Heart left ventricle (tissue), 16 donors: ENCODE measurements at regions not wholly inside any gene's neighbourhood (a gene's known extent, or its start where the extent isn't known, plus 50 kb on each side); places are given as distances from the start of the nearest gene placed in this dataset.

Experiments used
- ATAC-seq, 4 donors: fragments of 200-7000 bp; cut with Tn5 transposase; one replicate each; pipeline ENCODE4 v1.9.1; 2020 to 2022; ENCODE audit warnings: moderate library complexity in 4 of 4, mild to moderate bottlenecking in 3 of 4, moderate number of reproducible peaks in 1 of 4
- DNase-seq, 5 donors: peaks; one replicate each; pipeline ENCODE4 v3.0.0-alpha.2; 2020
- H3K27ac ChIP-seq, 12 donors: fragments of 200-600 bp; sonication (generic) in 4 of 12; one replicate each; pipeline versions ENCODE4 v1.5.0 to v1.8.0; 2016 to 2022; ENCODE audit warnings: mild to moderate bottlenecking in 2 of 12
- H3K27me3 ChIP-seq, 9 donors: fragments of 200-600 bp; sonication (generic) in 2 of 9; one replicate each; pipeline versions ENCODE4 v1.5.1 to v1.8.0; 2016 to 2022; ENCODE audit warnings: mild to moderate bottlenecking in 3 of 9
- H3K36me3 ChIP-seq, 9 donors: fragments of 200-600 bp; sonication (generic) in 2 of 9; one replicate each; pipeline versions ENCODE4 v1.5.0 to v1.8.0; 2018 to 2022; ENCODE audit warnings: mild to moderate bottlenecking in 2 of 9
- H3K4me1 ChIP-seq, 12 donors: fragments of 200-600 bp; sonication (generic) in 4 of 12; one replicate each; pipeline versions ENCODE4 v1.5.0 to v1.8.0; 2016 to 2022; ENCODE audit warnings: mild to moderate bottlenecking in 3 of 12
- H3K4me3 ChIP-seq, 12 donors: fragments of 200-600 bp; sonication (generic) in 4 of 12; one replicate each; pipeline versions ENCODE4 v1.5.0 to v1.8.0; 2017 to 2022; ENCODE audit warnings: mild to moderate bottlenecking in 9 of 12, moderate library complexity in 4 of 12
- H3K9me3 ChIP-seq, 12 donors: fragments of 200-600 bp; sonication (generic) in 4 of 12; one replicate each; pipeline versions ENCODE4 v1.5.0 to v1.8.0; 2016 to 2022; ENCODE audit warnings: mild to moderate bottlenecking in 1 of 12
- POLR2A ChIP-seq, 2 donors: fragments of 450-650 bp; IDR thresholded peaks; one replicate each; pipeline ENCODE4 v1.6.1; 2017; ENCODE audit warnings: antibody characterized with exemption in 2 of 2, mild to moderate bottlenecking in 2 of 2, moderate library complexity in 2 of 2
- WGBS, 4 donors: extraction: QIAGEN DNeasy Blood & Tissue Kit in 2 of 4; methylation state at CpG; one replicate each; pipeline versions ENCODE4 v1.1.5 to v1.1.7; 2013 to 2018; 5-methylcytosine and 5-hydroxymethylcytosine counted together
- intact Hi-C, 10 donors: fragments of 100-400 bp; cut with DNase I; formaldehyde crosslinking; loops; one replicate each; pipeline versions ENCODE4 v1.11.1 to v1.14.2; 2022
- TF ChIP-seq, protein P1 (sequence below), 12 donors: fragments of 200-600 bp; sonication (generic) in 4 of 12; IDR thresholded peaks; one replicate each; pipeline versions ENCODE4 v1.5.0 to v1.8.0; 2018 to 2022; ENCODE audit warnings: antibody characterized with exemption in 12 of 12, mild to moderate bottlenecking in 5 of 12
- donor health status: ischemic (EF 13 %, LVEDD 7.1; RV severe dilation, severe dysfunction).
- donor health status: healthy with polysubstance abuse.
- donor health status: DM: no; HTN: yes; CAD: no.
- donor health status: DM: no; HTN: no; CAD: no.
- donor health status: ischemic (EF 25% LVEDD 6.9; RV normal size, moderate dysfunction).
- donor health status: ischemic (EF 25% LVEDD 5.7; RV mildly dilated, moderate dysfunction).
- donor health status: healthy.
- donor health status: DM: yes; HTN: yes; CAD: no.
- donor health status: ischemic (EF 35%, LVEDD 5.7; RV mildly dilated, moderate dysfunction).
- donor health status: nonischemic (EF 11% LVEDD 7.7; RV severe dilation, severe dysfunction).
- donor health status: DM: yes; HTN: yes; CAD: no.
- donor health status: PGD.
- donor health status: ischemic (EF 29% LVEDD 5.4; RV normal size, mild dysfunction).
- donor health status: nonischemic (EF 23%, LVEDD 6.1; RV moderate dilation, normal function).

GRCh38 chr10:57983281-57983791, 284.4 kb downstream of the IPMK start:
- Histone ChIP-seq H3K4me1 (no peaks in the 10 kb centered on the region), H3K27ac (no peak overlapping the region), H3K27me3 (no peaks in the 10 kb centered on the region), H3K4me3 (no peak overlapping the region), H3K36me3 (no peaks in the 10 kb centered on the region), H3K9me3 (no peaks in the 10 kb centered on the region)
- DNase-seq (no peak), ATAC-seq (no peak)
- TF ChIP-seq POLR2A (IDR thresholded peaks at IDR 0.05), result no peak
- intact Hi-C loops, result no loop called here
- 28 to 61% (median 31%) methylated on average over 3 of the region's 3 CpGs for WGBS, 4 donors

DNA sequence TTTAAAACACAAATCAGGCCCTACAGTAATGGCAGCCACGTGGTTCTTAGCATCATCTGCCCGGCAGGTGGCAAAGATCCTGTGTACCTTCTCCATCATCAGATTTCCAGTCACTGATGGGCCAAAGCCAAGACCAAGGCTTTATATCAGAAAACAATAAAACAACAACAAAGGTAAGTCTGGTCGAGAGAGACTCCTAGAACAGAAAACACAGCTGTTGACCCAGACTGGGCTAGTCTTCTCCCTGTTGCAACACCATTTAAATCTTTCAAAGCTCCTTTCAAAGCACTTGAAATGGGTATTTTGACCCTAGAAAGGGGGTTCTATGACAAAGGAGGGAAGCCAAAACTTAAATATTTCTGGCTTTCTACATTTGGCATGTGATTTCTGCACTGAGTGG, 285.6 kb downstream of the IPMK start:
- Histone ChIP-seq H3K36me3 (no peaks in the 10 kb centered on the region), H3K4me3 (no peak overlapping the region), H3K4me1 (no peaks in the 10 kb centered on the region), H3K9me3 (peaks cover 0 to 6% (median 0%) of the 10 kb centered on the region in 12 donors), H3K27ac (no peak overlapping the region), H3K27me3 (no peaks in the 10 kb centered on the region)
- DNase-seq, result no peak
- intact Hi-C loops, result no loop called here
- TF ChIP-seq, protein P1, sequence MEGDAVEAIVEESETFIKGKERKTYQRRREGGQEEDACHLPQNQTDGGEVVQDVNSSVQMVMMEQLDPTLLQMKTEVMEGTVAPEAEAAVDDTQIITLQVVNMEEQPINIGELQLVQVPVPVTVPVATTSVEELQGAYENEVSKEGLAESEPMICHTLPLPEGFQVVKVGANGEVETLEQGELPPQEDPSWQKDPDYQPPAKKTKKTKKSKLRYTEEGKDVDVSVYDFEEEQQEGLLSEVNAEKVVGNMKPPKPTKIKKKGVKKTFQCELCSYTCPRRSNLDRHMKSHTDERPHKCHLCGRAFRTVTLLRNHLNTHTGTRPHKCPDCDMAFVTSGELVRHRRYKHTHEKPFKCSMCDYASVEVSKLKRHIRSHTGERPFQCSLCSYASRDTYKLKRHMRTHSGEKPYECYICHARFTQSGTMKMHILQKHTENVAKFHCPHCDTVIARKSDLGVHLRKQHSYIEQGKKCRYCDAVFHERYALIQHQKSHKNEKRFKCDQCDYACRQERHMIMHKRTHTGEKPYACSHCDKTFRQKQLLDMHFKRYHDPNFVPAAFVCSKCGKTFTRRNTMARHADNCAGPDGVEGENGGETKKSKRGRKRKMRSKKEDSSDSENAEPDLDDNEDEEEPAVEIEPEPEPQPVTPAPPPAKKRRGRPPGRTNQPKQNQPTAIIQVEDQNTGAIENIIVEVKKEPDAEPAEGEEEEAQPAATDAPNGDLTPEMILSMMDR (IDR thresholded peaks at IDR 0.05), result no peak
- no peak for TF ChIP-seq POLR2A (IDR thresholded peaks at IDR 0.05)
- no peak for ATAC-seq
- WGBS, 4 donors, result 50 to 77% (median 55%) methylated on average over 3 of the region's 3 CpGs

DNA sequence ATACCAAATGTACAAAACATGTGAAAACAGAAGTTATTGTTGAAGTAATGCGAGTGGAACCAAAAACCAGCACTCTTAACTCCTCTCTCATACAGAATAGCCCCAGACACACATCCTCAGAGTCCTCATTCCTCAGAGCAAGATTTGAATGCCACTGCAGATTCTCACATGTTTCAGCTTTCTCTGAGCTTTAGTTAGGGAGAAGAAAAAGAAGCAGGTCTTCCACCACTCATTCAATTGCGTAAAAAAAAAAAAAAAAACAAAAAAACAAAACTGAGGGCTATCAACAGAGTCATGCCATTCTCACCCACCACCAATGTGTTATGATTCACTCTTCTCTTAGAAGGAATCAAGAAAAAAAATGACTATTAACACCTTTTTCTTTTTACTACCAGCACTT, 287.7 kb downstream of the IPMK start:
- DNase-seq (no peak), ATAC-seq (no peak)
- peaks cover 0 to 14% (median 0%) of the 10 kb centered on the region in 12 donors for H3K9me3 ChIP-seq
- no peaks in the 10 kb centered on the region for H3K36me3 ChIP-seq
- no peak overlapping the region for H3K4me3 ChIP-seq
- H3K27me3 ChIP-seq, result no peaks in the 10 kb centered on the region
- WGBS, 4 donors, result 84 to 92% (median 87%) methylated on average over 2 of the region's 2 CpGs
- H3K27ac ChIP-seq, result no peak overlapping the region
- no peaks in the 10 kb centered on the region for H3K4me1 ChIP-seq
- TF ChIP-seq, protein P1 (IDR thresholded peaks at IDR 0.05), result no peak
- TF ChIP-seq POLR2A (IDR thresholded peaks at IDR 0.05), result no peak
- intact Hi-C loops, result no loop called here

- 83 to 88% (median 85%) methylated on average over 4 of the region's 4 CpGs for WGBS, 4 donors
- Histone ChIP-seq H3K27me3 (no peaks in the 10 kb centered on the region), H3K4me1 (no peaks in the 10 kb centered on the region), H3K36me3 (no peaks in the 10 kb centered on the region), H3K27ac (no peak overlapping the region), H3K4me3 (no peak overlapping the region), H3K9me3 (peaks cover 0 to 14% (median 0%) of the 10 kb centered on the region in 12 donors)
- no peak for TF ChIP-seq POLR2A (IDR thresholded peaks at IDR 0.05)
- TF ChIP-seq, protein P1 (IDR thresholded peaks at IDR 0.05), result no peak
- ATAC-seq, result no peak
- DNase-seq, result no peak
- intact Hi-C loops, result no loop called here
Measured at GRCh38 chr10:57979491-57979890, 288.2 kb downstream of the IPMK start.

DNA sequence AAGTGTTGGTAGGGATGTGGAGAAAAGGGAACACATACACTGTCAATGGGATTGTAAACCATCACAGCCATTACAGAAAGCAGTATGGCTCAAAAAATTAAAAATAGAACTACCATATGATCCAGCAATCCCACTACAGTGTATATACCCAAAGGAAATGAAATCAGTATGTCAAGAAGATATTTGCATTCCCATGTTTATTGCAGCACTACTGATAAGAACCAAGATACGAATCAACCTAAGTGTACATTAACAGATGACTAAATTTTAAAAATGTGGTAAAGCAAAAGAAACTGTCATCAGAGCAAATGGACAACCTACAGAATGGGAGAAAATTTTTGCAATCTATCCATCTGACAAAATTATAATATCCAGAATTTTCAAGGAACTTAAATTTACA, 290.4 kb downstream of the IPMK start:
- H3K4me1 ChIP-seq, result no peaks in the 10 kb centered on the region
- WGBS, 4 donors, result 73 to 100% (median 86%) methylated on average over 1 of the region's 1 CpG
- H3K27ac ChIP-seq, result no peak overlapping the region
- intact Hi-C loops, result no loop called here
- peaks cover 0 to 14% (median 0%) of the 10 kb centered on the region in 12 donors for H3K9me3 ChIP-seq
- H3K27me3 ChIP-seq, result no peaks in the 10 kb centered on the region
- no peak overlapping the region for H3K4me3 ChIP-seq
- ATAC-seq, result no peak
- TF ChIP-seq, protein P1 (IDR thresholded peaks at IDR 0.05), result no peak
- no peak for TF ChIP-seq POLR2A (IDR thresholded peaks at IDR 0.05)
- H3K36me3 ChIP-seq, result no peaks in the 10 kb centered on the region
- DNase-seq, result no peak
